GM18907 (cell line): ENCODE measurements at regions not wholly inside any gene's neighbourhood (a gene's known extent, or its start where the extent isn't known, plus 50 kb on each side); places are given as distances from the start of the nearest gene placed in this dataset.

Experiments used
- ATAC-seq: cut with Tn5 transposase; IDR thresholded peaks from one replicate; pipeline ENCODE4 v1.9.1; 2021; ENCODE audit warnings: mild to moderate bottlenecking, moderate library complexity; ENCODE audit not compliant: unreplicated experiment

- ATAC-seq = no peak
These were observed 49.8 kb upstream of the GADD45A start for GRCh38 chr1:67635055-67635809.
